Adrenal gland (tissue), 9 donors: ENCODE measurements at regions not wholly inside any gene's neighbourhood (a gene's known extent, or its start where the extent isn't known, plus 50 kb on each side); places are given as distances from the start of the nearest gene placed in this dataset.

Experiments
- DNase-seq, 7 donors: peaks; one replicate each; pipeline ENCODE4 v3.0.0-alpha.2; 2019 to 2020
- H3K27ac ChIP-seq, 5 donors: fragments of 200-600 bp; sonication (generic) in 4 of 5; 1 replicate in 3 of 5; 2 replicates in 2 of 5; pipeline versions ENCODE4 v1.5.1 to v1.8.0; 2016 to 2020; ENCODE audit warnings: mild to moderate bottlenecking in 1 of 5
- H3K27me3 ChIP-seq: fragments of 200-600 bp; 2 replicates; pipeline ENCODE4 v1.8.0; 2021
- H3K36me3 ChIP-seq, 2 donors: fragments of 200-600 bp; replicated peaks in 1 of 2; 1 replicate in 1 of 2; 2 replicates in 1 of 2; pipeline versions ENCODE4 v1.5.1 to v1.8.0; 2018 to 2022
- H3K4me1 ChIP-seq, 2 donors: fragments of 200-600 bp; replicated peaks in 1 of 2; 1 replicate in 1 of 2; 2 replicates in 1 of 2; pipeline versions ENCODE4 v1.5.1 to v1.8.0; 2018 to 2021
- H3K4me3 ChIP-seq, 4 donors: fragments of 200-600 bp; sonication (generic) in 3 of 4; one replicate each; pipeline ENCODE4 v1.5.1; 2016 to 2018
- H3K9me3 ChIP-seq, 3 donors: fragments of 200-600 bp; sonication (generic) in 1 of 3; replicated peaks in 1 of 3; 1 replicate in 2 of 3; 2 replicates in 1 of 3; pipeline versions ENCODE4 v1.5.1 to v1.8.0; 2016 to 2021
- POLR2A ChIP-seq, 2 donors: fragments of 450-650 bp; IDR thresholded peaks; one replicate each; pipeline ENCODE4 v1.6.1; 2017; ENCODE audit warnings: antibody characterized with exemption in 2 of 2, mild to moderate bottlenecking in 2 of 2, moderate library complexity in 1 of 2
- WGBS, 4 donors: extraction: QIAGEN DNeasy Blood & Tissue Kit in 2 of 4; methylation state at CpG; one replicate each; pipeline versions ENCODE4 v1.1.5 to v1.1.7; 2013 to 2017; 5-methylcytosine and 5-hydroxymethylcytosine counted together
- intact Hi-C, 2 donors: fragments of 100-400 bp; cut with DNase I; formaldehyde crosslinking; loops; one replicate each; pipeline versions ENCODE4 v1.14.1 to v1.15.0; 2022 to 2023
- TF ChIP-seq, protein P1 (sequence below), 6 experiments: fragments of 450-650 bp in 4 of 6; fragments of 200-600 bp in 2 of 6; sonication (generic) in 1 of 6; IDR thresholded peaks; 1 replicate in 5 of 6; 2 replicates in 1 of 6; pipeline versions ENCODE4 v1.5.1 to v1.8.0; 2016 to 2021; ENCODE audit warnings: antibody characterized with exemption in 6 of 6, mild to moderate bottlenecking in 2 of 6, moderate library complexity in 1 of 6
- donor health status: healthy with polysubstance abuse.
- donor health status: Bipolar disorder and iron deficiency.
- donor health status: DM: yes; HTN: yes; CAD: no.
- donor health status: DM: no; HTN: no; CAD: no.
- donor health status: DM: no; HTN: no; CAD: no.

DNA sequence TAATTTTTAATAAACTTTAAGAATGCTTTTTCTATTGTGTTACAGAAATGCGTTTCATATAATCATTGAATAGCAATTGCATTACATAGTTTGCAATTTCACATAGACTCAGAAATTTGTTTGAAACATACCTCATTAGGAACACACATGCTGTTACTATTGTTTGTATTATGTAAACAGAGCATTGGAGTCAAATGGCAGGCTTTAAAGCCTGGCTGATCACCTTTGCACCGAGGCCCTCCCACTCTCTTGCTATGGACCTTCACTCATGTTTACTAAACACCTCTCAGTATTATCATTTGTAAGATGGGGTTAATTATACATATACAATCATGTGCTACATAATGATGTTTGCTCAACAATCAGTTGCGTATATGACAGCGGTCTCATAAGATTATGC, 203.6 kb upstream of the NPSR1 start:
- no peak for DNase-seq
- 80 to 87% (median 81%) methylated on average over 4 of the region's 4 CpGs for WGBS, 4 donors
- TF ChIP-seq, protein P1, sequence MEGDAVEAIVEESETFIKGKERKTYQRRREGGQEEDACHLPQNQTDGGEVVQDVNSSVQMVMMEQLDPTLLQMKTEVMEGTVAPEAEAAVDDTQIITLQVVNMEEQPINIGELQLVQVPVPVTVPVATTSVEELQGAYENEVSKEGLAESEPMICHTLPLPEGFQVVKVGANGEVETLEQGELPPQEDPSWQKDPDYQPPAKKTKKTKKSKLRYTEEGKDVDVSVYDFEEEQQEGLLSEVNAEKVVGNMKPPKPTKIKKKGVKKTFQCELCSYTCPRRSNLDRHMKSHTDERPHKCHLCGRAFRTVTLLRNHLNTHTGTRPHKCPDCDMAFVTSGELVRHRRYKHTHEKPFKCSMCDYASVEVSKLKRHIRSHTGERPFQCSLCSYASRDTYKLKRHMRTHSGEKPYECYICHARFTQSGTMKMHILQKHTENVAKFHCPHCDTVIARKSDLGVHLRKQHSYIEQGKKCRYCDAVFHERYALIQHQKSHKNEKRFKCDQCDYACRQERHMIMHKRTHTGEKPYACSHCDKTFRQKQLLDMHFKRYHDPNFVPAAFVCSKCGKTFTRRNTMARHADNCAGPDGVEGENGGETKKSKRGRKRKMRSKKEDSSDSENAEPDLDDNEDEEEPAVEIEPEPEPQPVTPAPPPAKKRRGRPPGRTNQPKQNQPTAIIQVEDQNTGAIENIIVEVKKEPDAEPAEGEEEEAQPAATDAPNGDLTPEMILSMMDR (IDR thresholded peaks at IDR 0.05) = no peak
- no peak for TF ChIP-seq POLR2A (IDR thresholded peaks at IDR 0.05)
- Histone ChIP-seq H3K4me1 (no peaks in the 10 kb centered on the region), H3K27ac (no peak overlapping the region), H3K27me3 (no peaks in the 10 kb centered on the region), H3K36me3 (no peaks in the 10 kb centered on the region), H3K4me3 (no peak overlapping the region), H3K9me3 (no peaks in the 10 kb centered on the region)
- intact Hi-C loops = no loop called here

DNA sequence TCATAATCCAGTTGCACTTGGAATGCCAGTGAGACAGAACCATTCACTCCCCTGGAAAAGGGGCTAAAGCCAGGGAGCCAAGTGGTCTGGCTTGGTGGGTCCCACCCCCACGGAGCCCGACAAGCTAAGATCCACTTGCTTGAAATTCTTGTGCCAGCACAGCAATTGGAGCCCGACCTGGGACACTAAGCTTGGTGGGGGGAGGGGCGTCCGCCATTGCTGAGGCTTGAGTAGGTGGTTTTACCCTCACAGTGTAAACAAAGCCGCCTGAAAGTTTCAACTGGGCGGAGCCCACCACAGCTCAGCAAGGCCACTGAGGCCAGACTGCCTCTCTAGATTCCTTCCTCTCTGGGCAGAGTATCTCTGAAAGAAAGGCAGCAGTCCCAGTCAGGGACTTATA, 200.7 kb upstream of the NPSR1 start:
- H3K27me3 ChIP-seq = no peaks in the 10 kb centered on the region
- no peak for DNase-seq
- H3K4me1 ChIP-seq = no peaks in the 10 kb centered on the region

DNA sequence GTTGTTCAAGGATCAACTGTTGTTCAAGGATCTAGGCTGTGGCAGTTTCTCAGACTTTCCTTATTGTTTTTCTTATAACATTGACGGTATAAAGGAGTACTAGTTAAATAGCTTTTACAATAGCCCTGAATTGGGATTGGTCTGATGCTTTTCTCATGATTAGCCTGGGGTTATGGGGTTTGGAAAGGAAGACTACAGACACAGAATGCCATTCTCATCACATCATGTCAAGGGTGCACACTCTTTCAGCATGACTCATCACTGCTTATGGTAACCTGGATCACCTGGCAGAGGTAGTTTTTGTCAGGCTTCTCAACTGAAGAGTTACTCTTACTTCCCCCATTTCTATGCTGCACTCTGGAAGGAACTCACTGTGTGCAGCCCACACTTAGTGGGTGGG, 194.2 kb upstream of the NPSR1 start:
- no peaks in the 10 kb centered on the region for H3K4me1 ChIP-seq
- H3K27me3 ChIP-seq = no peaks in the 10 kb centered on the region
- no peak overlapping the region for H3K27ac ChIP-seq
- TF ChIP-seq, protein P1 (IDR thresholded peaks at IDR 0.05) = no peak
- TF ChIP-seq POLR2A (IDR thresholded peaks at IDR 0.05) = no peak
- WGBS, 4 donors = 54 to 82% (median 70%) methylated on average over 1 of the region's 1 CpG
- H3K9me3 ChIP-seq = no peaks in the 10 kb centered on the region
- DNase-seq = no peak
- intact Hi-C loops = no loop called here
- H3K4me3 ChIP-seq = no peak overlapping the region
- no peaks in the 10 kb centered on the region for H3K36me3 ChIP-seq

More for the DNA sequence above, 200.7 kb upstream of the NPSR1 start:
- 77 to 86% (median 78%) methylated on average over 6 to 7 of the region's 7 CpGs for WGBS, 4 donors
- no peak for TF ChIP-seq POLR2A (IDR thresholded peaks at IDR 0.05)
- TF ChIP-seq, protein P1 (IDR thresholded peaks at IDR 0.05) = no peak
- no peak overlapping the region for H3K27ac ChIP-seq
- no peaks in the 10 kb centered on the region for H3K36me3 ChIP-seq
- intact Hi-C loops = no loop called here
- no peak overlapping the region for H3K4me3 ChIP-seq
- no peaks in the 10 kb centered on the region for H3K9me3 ChIP-seq

DNA sequence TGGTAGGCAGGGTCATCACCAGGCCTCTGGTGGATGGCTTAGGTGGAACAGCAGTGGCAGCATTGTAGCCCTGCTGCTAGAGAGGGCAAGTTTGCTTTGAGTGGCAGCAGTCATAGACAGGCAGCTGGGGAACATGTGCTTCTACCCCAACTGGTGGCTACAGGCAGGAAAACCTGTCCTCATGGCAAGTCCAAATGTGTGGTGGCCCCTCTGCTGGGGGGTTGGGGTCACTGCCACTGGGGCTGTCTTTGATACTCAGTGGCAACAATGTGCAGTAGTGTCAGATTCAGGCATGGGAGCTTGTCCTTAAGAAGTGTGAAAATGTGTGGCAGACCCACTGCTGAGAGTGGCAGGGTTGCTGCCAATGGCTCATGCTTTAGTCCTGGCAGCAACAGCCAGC, 186.2 kb upstream of the NPSR1 start:
- H3K9me3 ChIP-seq = peaks cover 0 to 9% (median 5%) of the 10 kb centered on the region in 3 donors
- no peaks in the 10 kb centered on the region for H3K4me1 ChIP-seq
- H3K27ac ChIP-seq = no peak overlapping the region
- intact Hi-C loops = no loop called here
- no peak for TF ChIP-seq POLR2A (IDR thresholded peaks at IDR 0.05)
- TF ChIP-seq, protein P1 (IDR thresholded peaks at IDR 0.05) = no peak
- no peak overlapping the region for H3K4me3 ChIP-seq
- H3K36me3 ChIP-seq = no peaks in the 10 kb centered on the region
- H3K27me3 ChIP-seq = no peaks in the 10 kb centered on the region
- no peak for DNase-seq
